ENCODE measurements at regions not wholly inside any gene's neighbourhood (a gene's known extent, or its start where the extent isn't known, plus 50 kb on each side); places are given as distances from the start of the nearest gene placed in this dataset.

GRCh38 chr3:74423867-74424266 lies 190.6 kb downstream of the CNTN3 start:
- Histone ChIP-seq H3K27ac (ENCODE audit: low read depth, low read length, poor library complexity, severe bottlenecking) (no peak overlapping the region), H3K79me2 (ENCODE audit: insufficient read depth, low read length) (no peaks in the 10 kb centered on the region), H3K4me1 (ENCODE audit: insufficient read depth, low read length, severe bottlenecking) (no peaks in the 10 kb centered on the region), H2AFZ (ENCODE audit: low read length) (no peak overlapping the region), H3K27me3 (ENCODE audit: insufficient read depth, low read length) (no peaks in the 10 kb centered on the region), H3F3A (ENCODE audit: insufficient read depth, low read length) (no peaks in the 10 kb centered on the region), H3K4me2 (ENCODE audit: low read length) (no peak overlapping the region), H4K20me1 (ENCODE audit: insufficient read depth, low read length) (no peaks in the 10 kb centered on the region), H3K4me3 (ENCODE audit: low read depth, low read length, poor library complexity, severe bottlenecking) (no peak overlapping the region), H3K9ac (ENCODE audit: low read length) (no peak overlapping the region), H3K36me3 (ENCODE audit: insufficient read depth, low read length) (no peaks in the 10 kb centered on the region), H3K9me2 (ENCODE audit: low read depth, low read length) (no peaks in the 10 kb centered on the region), H3K9me3 (ENCODE audit: low read length) (no peaks in the 10 kb centered on the region)
- TF ChIP-seq CTCF (IDR thresholded peaks at IDR 0.05; ENCODE audit: low read length) (no peak), EZH2 (IDR thresholded peaks at IDR 0.05; ENCODE audit: borderline replicate concordance, low read length) (no peak)

GRCh38 chr3:74420538-74421124 lies 193.8 kb downstream of the CNTN3 start:
- TF ChIP-seq EZH2 (IDR thresholded peaks at IDR 0.05; ENCODE audit: borderline replicate concordance, low read length): no peak
- no peak for TF ChIP-seq CTCF (IDR thresholded peaks at IDR 0.05; ENCODE audit: low read length)
- no peak overlapping the region for H2AFZ ChIP-seq (ENCODE audit: low read length)

GRCh38 chr3:74415731-74416130 lies 198.7 kb downstream of the CNTN3 start:
- no peaks in the 10 kb centered on the region for H3F3A ChIP-seq (ENCODE audit: insufficient read depth, low read length)
- no peak overlapping the region for H3K27ac ChIP-seq (ENCODE audit: low read depth, low read length, poor library complexity, severe bottlenecking)
- no peak for TF ChIP-seq CTCF (IDR thresholded peaks at IDR 0.05; ENCODE audit: low read length)
- TF ChIP-seq EZH2 (IDR thresholded peaks at IDR 0.05; ENCODE audit: borderline replicate concordance, low read length): no peak
- H3K9me3 ChIP-seq (ENCODE audit: low read length): no peaks in the 10 kb centered on the region
- H2AFZ ChIP-seq (ENCODE audit: low read length): no peak overlapping the region
- H3K4me3 ChIP-seq (ENCODE audit: low read depth, low read length, poor library complexity, severe bottlenecking): no peak overlapping the region
- no peak overlapping the region for H3K4me2 ChIP-seq (ENCODE audit: low read length)
- no peak overlapping the region for H3K9ac ChIP-seq (ENCODE audit: low read length)
- no peaks in the 10 kb centered on the region for H3K79me2 ChIP-seq (ENCODE audit: insufficient read depth, low read length)
- H3K36me3 ChIP-seq (ENCODE audit: insufficient read depth, low read length): no peaks in the 10 kb centered on the region
- no peaks in the 10 kb centered on the region for H4K20me1 ChIP-seq (ENCODE audit: insufficient read depth, low read length)
- no peaks in the 10 kb centered on the region for H3K9me2 ChIP-seq (ENCODE audit: low read depth, low read length)
- H3K4me1 ChIP-seq (ENCODE audit: insufficient read depth, low read length, severe bottlenecking): no peaks in the 10 kb centered on the region
- H3K27me3 ChIP-seq (ENCODE audit: insufficient read depth, low read length): no peaks in the 10 kb centered on the region

More at GRCh38 chr3:74420538-74421124, 193.8 kb downstream of the CNTN3 start:
- Histone ChIP-seq H4K20me1 (ENCODE audit: insufficient read depth, low read length) (no peaks in the 10 kb centered on the region), H3K36me3 (ENCODE audit: insufficient read depth, low read length) (no peaks in the 10 kb centered on the region), H3K27ac (ENCODE audit: low read depth, low read length, poor library complexity, severe bottlenecking) (no peak overlapping the region), H3K9ac (ENCODE audit: low read length) (no peak overlapping the region), H3K27me3 (ENCODE audit: insufficient read depth, low read length) (no peaks in the 10 kb centered on the region), H3K79me2 (ENCODE audit: insufficient read depth, low read length) (no peaks in the 10 kb centered on the region), H3K4me2 (ENCODE audit: low read length) (no peak overlapping the region), H3K4me1 (ENCODE audit: insufficient read depth, low read length, severe bottlenecking) (no peaks in the 10 kb centered on the region), H3K9me3 (ENCODE audit: low read length) (no peaks in the 10 kb centered on the region), H3F3A (ENCODE audit: insufficient read depth, low read length) (no peaks in the 10 kb centered on the region), H3K9me2 (ENCODE audit: low read depth, low read length) (no peaks in the 10 kb centered on the region), H3K4me3 (ENCODE audit: low read depth, low read length, poor library complexity, severe bottlenecking) (no peak overlapping the region)
